SK-N-DZ (cell line): ENCODE measurements at regions not wholly inside any gene's neighbourhood (a gene's known extent, or its start where the extent isn't known, plus 50 kb on each side); places are given as distances from the start of the nearest gene placed in this dataset.

ENCODE experiments used
- DNase-seq: peaks from one replicate; pipeline ENCODE4 v3.0.0-alpha.2; 2015; ENCODE audit warnings: low spot score

DNA sequence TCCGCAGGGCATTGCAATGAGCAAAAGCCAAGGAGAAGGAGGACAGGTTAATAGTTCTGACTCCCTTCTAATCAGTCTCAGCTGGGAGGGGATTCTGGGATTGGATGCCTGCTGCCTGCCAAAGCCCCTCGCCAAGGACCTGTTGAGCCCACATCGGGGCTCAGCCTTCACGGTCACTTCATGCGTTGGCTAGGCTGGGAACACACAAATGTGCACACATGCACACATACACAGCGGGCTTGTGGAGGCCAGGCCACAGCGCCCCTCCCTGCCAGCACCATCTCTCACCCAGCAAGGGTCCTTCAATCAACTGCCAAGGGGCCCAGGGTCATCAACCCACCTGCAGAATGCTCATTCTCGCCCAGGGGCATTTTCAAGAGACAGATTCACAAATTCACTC lies 113.9 kb downstream of the C5orf15 start:
- DNase-seq, result no peak

GRCh38 chr5:133853646-133854365 lies 114.6 kb downstream of the C5orf15 start:
- no peak for DNase-seq

- no peak for DNase-seq
These were observed 116.9 kb downstream of the C5orf15 start for GRCh38 chr5:133851521-133851920.

- no peak for DNase-seq
These were observed 117.6 kb downstream of the C5orf15 start for GRCh38 chr5:133850811-133851210.

DNA sequence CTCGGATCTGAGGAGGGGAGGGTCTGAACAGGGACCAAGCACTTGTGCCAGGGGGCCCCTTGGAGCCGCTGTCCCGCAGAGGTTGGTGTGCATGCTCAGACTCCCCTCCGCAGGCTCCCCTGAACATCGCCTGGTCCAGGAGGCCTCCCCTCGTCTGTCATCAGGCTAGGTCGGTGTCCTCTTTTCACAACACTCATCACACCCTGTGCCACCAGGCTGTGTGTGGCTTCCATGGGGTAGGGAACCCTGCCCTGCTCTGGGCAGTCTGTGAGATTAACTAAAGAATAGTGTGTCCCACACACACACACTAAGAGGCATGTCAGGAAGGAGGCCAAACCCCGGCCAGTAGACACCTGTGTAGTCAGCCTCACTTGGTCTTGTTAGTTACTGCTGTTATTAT lies 119.3 kb downstream of the C5orf15 start:
- DNase-seq, result no peak

GRCh38 chr5:133848341-133848811 lies 120.0 kb downstream of the C5orf15 start:
- no peak for DNase-seq

DNA sequence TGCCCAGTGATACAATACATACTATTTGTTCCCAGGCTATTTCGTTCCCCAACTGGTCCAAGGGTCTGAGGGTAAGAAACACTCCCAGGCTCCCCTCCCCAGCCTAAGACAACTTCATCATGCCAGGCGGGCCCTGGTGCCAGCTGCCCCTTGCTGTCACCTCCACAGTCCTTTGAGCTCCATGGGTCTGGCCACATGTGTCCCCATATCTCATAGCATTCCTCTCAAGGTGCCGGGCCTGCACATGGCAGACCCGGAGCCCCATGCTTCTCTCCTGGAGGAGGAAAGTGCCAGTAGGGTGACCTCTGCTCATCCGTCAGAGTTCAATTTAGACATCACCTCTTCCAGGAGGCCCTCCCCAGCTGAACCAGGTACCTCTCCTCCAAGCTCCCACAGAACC lies 120.5 kb downstream of the C5orf15 start:
- DNase-seq, result no peak

DNA sequence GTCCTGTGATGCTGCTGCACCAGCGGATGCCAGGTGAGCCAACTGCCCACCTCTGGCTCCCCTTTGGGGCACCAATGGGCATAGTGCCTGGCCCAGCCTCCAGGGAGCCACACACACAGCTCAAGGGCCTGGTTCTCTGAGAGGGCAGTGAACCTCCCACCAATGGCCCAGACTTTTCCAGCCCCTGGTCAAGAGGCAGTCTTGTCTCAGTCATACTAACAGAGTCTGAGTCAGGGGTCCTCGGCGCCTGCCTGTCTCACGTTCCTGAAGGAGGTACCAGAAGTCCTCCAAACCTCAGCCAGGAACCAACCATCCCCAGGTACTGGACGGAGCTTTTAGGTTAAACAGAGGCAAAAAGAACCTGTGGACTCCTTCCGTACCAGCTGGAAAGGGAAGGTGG lies 121.1 kb downstream of the C5orf15 start:
- DNase-seq, result no peak

DNA sequence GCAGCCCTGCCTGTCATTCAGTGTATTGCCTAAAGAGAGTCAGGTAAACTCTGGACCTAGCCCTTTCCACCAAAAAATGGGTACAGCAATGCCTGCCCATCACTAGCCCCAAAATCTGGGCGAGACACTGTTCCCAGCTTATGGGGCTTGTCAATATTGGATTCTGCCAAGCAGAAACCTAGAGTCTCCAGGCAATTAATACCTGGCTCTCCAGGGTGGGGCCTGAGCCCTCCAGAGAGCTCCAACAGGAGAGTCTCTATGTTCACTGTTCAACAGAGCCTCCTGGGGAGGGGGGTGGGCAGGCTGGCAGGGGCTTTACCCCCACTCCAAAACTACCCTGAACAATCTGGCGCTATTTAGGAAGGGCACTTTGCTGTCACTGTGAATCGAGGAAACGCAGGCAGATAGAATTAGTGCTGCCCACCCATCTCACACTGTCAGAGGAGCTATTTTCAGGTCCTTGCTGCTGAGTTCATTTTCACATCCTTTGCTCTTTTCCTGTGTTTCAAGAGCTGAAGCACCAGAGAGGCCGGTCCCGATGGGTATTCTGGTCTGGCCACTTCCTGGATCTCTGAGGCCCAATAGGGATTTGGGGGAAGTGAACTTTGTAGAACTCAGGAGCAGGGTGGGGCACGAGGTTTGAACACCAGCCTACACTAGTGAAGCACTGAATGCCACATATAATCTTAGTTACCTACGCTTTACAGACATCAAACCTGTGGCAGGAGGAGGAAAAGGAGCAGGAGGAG lies 121.8 kb downstream of the C5orf15 start:
- no peak for DNase-seq

GRCh38 chr5:133845271-133845670 lies 123.2 kb downstream of the C5orf15 start:
- no peak for DNase-seq

DNA sequence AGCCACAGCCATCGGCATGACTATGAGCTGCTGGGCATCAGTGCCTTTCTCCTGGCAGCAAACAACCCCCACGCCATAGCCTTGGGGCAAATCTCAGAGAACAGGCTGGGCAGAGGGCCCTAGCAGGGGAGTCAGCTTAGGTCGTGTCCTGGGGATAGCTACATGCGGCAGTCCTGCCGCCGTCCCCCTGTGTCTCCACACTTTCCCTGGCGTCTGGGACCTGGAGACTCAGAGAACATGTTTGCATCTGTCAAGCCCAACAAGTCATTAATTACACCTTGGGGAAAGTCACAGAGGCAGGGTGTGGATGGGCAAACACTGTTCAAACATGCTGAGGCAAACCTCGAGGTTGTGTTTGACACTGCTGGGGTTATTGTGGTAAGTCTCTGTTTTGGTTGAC lies 123.6 kb downstream of the C5orf15 start:
- no peak for DNase-seq

DNA sequence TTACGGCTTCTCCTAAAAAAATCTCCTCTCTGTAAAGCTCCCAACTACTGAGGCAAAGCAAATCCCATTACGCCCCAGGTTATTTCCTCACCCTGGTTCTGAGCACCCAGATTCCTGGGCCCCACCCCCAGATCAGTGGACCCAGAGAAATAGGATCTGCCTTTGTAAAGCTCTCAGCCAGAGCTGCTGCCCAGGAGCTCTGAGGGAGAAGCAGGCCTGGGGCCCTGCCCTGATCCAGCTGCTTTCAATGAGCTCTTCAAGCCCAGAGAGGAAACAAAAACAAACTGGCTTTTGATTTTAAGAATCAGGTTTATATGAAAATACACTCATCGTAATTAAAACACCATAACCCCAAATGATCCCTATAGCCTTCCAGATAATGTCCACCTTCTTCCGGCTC lies 124.5 kb downstream of the C5orf15 start:
- DNase-seq, result no peak

DNA sequence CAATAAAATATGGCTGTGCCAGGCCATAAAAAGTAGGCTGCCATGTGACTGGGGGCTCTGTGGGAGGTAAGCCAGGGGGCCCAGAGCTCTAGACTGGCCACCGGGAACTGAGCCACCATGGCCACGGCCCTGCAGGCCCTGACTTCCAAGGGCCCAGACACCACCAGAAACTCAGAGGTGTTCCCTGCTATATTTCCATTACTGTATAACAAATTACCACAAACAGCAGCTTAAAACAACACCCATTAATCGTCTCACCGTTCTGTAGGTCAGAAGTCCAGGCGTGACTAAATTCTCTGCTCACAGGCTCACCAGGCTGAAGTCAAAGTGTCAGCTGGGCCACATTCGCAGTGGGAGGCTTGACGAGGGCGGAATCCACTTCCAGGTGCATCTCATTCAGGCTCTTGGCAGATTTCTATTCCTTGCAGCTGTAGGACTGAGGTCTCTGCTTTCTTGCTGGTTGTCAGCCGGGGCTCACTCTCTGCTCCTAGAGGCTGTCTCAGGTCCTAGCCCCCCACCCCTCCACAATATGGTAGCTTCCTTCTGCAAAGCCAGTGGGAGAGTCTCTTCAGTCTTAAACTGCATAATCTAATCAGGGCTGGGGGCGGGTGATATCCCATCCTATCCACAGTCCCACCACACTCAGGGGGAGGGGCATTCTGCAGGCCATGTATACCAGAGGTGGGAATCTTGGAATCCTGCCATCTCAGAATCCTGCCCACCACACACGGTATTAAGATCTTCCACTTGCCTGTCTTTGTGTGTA lies 125.4 kb downstream of the C5orf15 start:
- peak; percentile 90 for DNase-seq

- DNase-seq, result no peak
These were observed 126.3 kb downstream of the C5orf15 start for GRCh38 chr5:133841831-133842750.

DNA sequence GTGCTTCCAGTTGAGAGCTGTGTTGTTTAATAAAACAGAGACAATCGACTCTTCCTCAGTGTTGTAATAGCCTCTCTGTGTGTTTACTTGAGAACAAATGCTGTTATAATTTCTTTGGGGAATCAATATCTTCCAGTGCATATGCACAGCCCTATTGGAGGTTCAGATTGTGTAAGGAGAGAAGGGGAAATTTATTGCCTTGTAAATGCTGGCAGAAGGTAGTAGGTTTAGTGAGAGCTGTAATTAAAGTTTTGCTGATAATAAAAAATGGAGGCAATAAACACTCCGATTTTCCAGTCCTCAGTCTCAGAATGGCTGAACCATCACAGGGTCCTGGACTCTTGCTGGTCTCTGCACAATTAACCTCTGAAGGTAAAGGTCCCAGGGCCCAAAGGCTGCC lies 128.3 kb downstream of the C5orf15 start:
- DNase-seq, result no peak

DNA sequence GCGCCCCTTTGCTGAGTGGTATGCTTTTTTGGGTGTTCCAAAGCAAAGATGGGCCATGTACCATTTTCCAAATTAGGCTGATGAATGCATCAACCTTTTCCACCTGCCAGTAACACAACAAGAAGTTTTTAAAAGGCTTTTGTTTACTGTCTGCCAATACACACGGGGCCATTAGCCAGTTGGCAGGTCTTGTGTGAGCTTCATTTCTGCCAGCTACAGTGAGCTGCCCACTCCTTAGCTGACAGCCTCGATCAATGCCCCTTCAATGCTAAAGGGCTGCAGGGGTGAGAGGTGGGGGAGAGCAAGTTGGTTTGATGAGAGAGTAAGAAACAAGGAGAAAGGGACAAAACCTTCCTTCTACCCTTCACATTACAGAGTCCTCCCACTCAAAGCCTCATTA lies 128.7 kb downstream of the C5orf15 start:
- DNase-seq, result no peak

DNA sequence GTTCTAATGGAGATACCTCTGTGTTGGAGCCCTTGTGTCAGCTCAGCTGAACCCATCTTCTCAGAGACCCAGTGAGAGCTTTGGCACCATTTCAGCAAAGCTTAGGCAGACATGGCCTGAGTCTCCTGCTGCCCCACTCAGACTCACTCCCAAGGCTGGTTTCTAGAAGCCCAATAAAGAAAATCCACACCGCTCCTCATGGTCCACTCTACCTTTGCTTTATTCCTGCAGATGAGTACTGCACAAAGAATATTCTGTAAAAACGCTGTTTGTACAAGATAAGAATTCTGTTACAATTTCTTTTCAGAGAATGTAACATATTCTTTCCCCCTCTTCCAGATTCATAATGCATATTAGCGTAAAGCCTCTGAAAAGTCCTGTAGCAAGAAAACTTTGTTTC lies 129.3 kb downstream of the C5orf15 start:
- no peak for DNase-seq

DNA sequence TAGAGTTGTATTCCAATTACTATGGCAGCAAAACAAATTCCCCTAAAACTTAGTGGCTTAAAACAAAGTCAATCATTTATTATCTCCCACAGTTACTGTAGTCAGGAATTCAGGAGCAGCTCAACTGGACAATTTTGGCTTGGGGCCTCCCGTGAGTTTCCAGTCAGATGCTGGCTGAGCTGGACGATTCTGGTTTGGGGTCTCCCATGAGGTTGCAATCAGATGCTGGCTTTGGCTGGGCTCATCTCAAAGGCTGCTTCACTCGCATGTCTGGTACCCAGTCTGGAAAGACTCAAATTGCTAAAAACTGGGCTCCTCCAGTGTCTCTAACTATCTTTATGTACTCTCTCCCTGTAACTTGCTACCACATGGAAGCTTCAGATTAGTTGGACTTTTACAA lies 130.1 kb downstream of the C5orf15 start:
- no peak for DNase-seq

GRCh38 chr5:133831491-133832224 lies 136.8 kb downstream of the C5orf15 start:
- DNase-seq, result no peak

GRCh38 chr5:133830911-133831310 lies 137.5 kb downstream of the C5orf15 start:
- no peak for DNase-seq

- DNase-seq, result no peak
These were observed 138.1 kb downstream of the C5orf15 start for GRCh38 chr5:133830281-133830680.
